SJSA1 (cell line): ENCODE measurements at regions not wholly inside any gene's neighbourhood (a gene's known extent, or its start where the extent isn't known, plus 50 kb on each side); places are given as distances from the start of the nearest gene placed in this dataset.

Experiments
- DNase-seq, 2 experiments: peaks; one replicate each; pipeline ENCODE4 v3.0.0-alpha.2; 2015 to 2020; ENCODE audit warnings: low spot score in 2 of 2, low read depth in 1 of 2
- H3K27ac ChIP-seq: fragments of 250-450 bp; sonication (Bioruptor Pico); 2 replicates; pipeline ENCODE4 v1.5.1; 2020; ENCODE audit warnings: mild to moderate bottlenecking, moderate library complexity
- H3K27me3 ChIP-seq: fragments of 250-450 bp; sonication (Bioruptor Pico); replicated peaks from 2 replicates; pipeline ENCODE4 v1.5.1; 2020; ENCODE audit warnings: mild to moderate bottlenecking, moderate library complexity
- H3K36me3 ChIP-seq: fragments of 250-450 bp; sonication (Bioruptor Pico); 2 replicates; pipeline ENCODE4 v1.5.1; 2020; ENCODE audit warnings: mild to moderate bottlenecking
- H3K4me1 ChIP-seq: fragments of 250-450 bp; sonication (Bioruptor Pico); replicated peaks from 2 replicates; pipeline ENCODE4 v1.6.1; 2021; ENCODE audit warnings: mild to moderate bottlenecking
- H3K4me3 ChIP-seq: fragments of 250-450 bp; sonication (Bioruptor Pico); 2 replicates; pipeline ENCODE4 v1.5.1; 2020; ENCODE audit warnings: mild to moderate bottlenecking
- H3K9me3 ChIP-seq: fragments of 250-450 bp; sonication (Bioruptor Pico); replicated peaks from 2 replicates; pipeline ENCODE4 v1.5.1; 2020; ENCODE audit warnings: mild to moderate bottlenecking

DNA sequence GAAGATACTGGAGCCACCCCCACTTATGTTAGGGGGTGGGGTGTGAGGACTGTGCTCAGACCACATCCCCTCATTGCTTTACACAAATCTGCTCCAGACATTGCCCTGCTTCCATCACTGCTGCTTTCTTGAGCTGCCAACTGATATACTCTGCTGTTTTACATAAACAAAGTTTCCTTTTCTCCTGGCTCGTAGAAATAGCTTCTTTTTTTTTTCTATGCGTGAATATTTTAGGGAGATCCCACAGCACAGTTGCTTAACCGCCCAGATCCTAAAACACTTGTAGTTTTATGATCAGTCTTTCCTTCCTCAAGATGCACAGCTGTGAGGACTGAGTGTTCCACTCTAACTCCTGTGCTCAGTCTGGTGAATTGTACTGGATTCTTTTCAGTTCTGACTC is 768.4 kb downstream of the PCDH18 start:
- H3K4me3 ChIP-seq, result no peak overlapping the region
- no peak for DNase-seq
- H3K9me3 ChIP-seq, result no peaks in the 10 kb centered on the region
- H3K27ac ChIP-seq, result no peak overlapping the region
- no peaks in the 10 kb centered on the region for H3K4me1 ChIP-seq
- H3K36me3 ChIP-seq, result no peaks in the 10 kb centered on the region
- H3K27me3 ChIP-seq, result no peaks in the 10 kb centered on the region; the same call in 1 of the 2 replicates

GRCh38 chr4:136755531-136755916 is 776.8 kb downstream of the PCDH18 start:
- Histone ChIP-seq H3K4me1 (no peaks in the 10 kb centered on the region), H3K36me3 (no peaks in the 10 kb centered on the region), H3K27ac (no peak overlapping the region), H3K4me3 (no peak overlapping the region), H3K27me3 (no peaks in the 10 kb centered on the region), H3K9me3 (no peaks in the 10 kb centered on the region)
- DNase-seq, result no peak

DNA sequence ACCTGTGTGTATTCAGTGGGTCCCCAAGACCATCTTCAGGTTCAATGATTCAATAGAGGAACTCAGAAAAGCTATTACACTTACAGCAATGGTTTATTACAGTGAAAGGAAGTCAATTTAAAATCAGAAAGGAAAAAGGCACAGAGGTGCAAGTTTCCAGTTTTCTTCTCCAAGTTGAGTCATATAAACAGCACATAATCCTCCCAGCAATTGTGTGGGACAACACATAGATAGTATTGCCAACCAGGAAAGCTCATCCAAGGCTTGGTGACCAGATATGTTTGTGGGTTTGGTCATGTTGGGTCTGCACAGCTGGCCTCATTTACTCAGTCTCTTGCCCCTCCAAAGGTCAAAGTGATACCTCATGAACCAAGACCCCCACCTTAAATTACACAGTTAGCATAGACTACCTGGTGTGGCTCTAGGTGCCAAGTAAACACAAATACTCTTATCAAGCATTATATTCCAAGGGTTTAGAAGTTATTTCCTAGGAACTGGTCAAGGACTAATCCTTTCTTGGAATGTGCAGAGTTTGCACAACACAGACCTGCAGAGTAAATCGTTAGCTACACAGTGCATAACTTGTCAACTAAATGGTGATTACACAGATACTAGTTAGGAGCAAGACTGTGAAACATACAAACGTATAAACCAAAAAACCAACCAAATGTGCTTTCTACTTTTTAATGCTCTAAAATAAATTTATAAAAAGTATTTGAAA is 777.3 kb downstream of the PCDH18 start:
- H3K27me3 ChIP-seq, result no peaks in the 10 kb centered on the region
- no peak overlapping the region for H3K27ac ChIP-seq
- no peaks in the 10 kb centered on the region for H3K4me1 ChIP-seq
- no peaks in the 10 kb centered on the region for H3K36me3 ChIP-seq
- no peaks in the 10 kb centered on the region for H3K9me3 ChIP-seq
- H3K4me3 ChIP-seq, result no peak overlapping the region
- no peak for DNase-seq

- Histone ChIP-seq H3K36me3 (no peaks in the 10 kb centered on the region), H3K27ac (no peak overlapping the region), H3K4me1 (no peaks in the 10 kb centered on the region), H3K4me3 (no peak overlapping the region), H3K9me3 (no peaks in the 10 kb centered on the region), H3K27me3 (no peaks in the 10 kb centered on the region)
- DNase-seq, result no peak
Observed at GRCh38 chr4:136751556-136751955, 780.7 kb downstream of the PCDH18 start.

GRCh38 chr4:136750897-136751296 is 781.4 kb downstream of the PCDH18 start:
- H3K27ac ChIP-seq, result no peak overlapping the region
- no peak overlapping the region for H3K4me3 ChIP-seq
- H3K4me1 ChIP-seq, result no peaks in the 10 kb centered on the region
- no peaks in the 10 kb centered on the region for H3K27me3 ChIP-seq
- DNase-seq, result no peak
- no peaks in the 10 kb centered on the region for H3K9me3 ChIP-seq
- H3K36me3 ChIP-seq, result no peaks in the 10 kb centered on the region

GRCh38 chr4:136749989-136750388 is 782.3 kb downstream of the PCDH18 start:
- DNase-seq, result no peak
- H3K4me1 ChIP-seq, result no peaks in the 10 kb centered on the region
- H3K36me3 ChIP-seq, result no peaks in the 10 kb centered on the region
- H3K9me3 ChIP-seq, result no peaks in the 10 kb centered on the region
- H3K27me3 ChIP-seq, result no peaks in the 10 kb centered on the region
- no peak overlapping the region for H3K4me3 ChIP-seq
- no peak overlapping the region for H3K27ac ChIP-seq

DNA sequence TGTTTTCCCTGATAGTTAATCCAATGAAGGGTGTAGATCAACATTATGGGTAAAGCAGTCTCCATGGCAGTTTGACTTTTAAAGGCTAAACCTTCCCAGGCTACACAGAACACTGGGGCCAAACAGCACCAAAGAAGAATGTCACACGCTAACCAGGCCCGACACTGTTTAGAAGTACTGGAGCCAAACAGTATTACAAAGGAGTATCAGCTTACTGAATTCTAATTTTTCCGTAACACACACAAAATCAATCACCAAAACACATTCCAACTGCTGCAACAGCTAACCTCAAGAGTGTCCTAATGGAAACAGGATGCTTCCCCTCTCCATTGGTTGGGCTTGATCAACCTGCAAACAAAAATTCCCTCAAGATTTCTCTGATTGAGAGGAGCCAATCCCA is 783.5 kb downstream of the PCDH18 start:
- Histone ChIP-seq H3K4me3 (no peak overlapping the region), H3K27me3 (no peaks in the 10 kb centered on the region), H3K27ac (no peak overlapping the region), H3K4me1 (no peaks in the 10 kb centered on the region), H3K9me3 (no peaks in the 10 kb centered on the region), H3K36me3 (no peaks in the 10 kb centered on the region)
- no peak for DNase-seq

GRCh38 chr4:136748165-136748564 is 784.1 kb downstream of the PCDH18 start:
- H3K27ac ChIP-seq, result no peak overlapping the region
- H3K36me3 ChIP-seq, result no peaks in the 10 kb centered on the region
- H3K27me3 ChIP-seq, result no peaks in the 10 kb centered on the region
- H3K9me3 ChIP-seq, result no peaks in the 10 kb centered on the region
- H3K4me3 ChIP-seq, result no peak overlapping the region
- no peak for DNase-seq
- no peaks in the 10 kb centered on the region for H3K4me1 ChIP-seq

DNA sequence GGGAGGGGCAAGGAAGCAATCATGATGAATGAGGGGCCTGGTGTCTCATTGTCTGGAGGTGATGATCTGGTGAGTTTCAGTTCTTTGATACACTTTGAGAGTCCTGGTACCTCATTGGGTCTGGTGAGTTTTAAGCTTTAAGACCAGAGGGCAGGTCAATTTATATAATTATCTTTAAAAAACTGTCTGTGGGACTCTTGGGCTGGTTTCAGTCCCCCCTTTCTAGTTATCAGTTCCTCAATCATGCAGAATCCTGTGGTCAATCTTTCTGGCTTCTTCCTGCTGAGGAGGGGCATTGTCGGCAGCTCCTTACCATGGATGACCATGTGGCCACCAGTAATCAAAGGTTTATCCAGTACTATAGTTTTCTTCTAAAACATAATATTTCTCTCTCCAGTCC is 789.1 kb downstream of the PCDH18 start:
- H3K4me3 ChIP-seq, result no peak overlapping the region
- no peak overlapping the region for H3K27ac ChIP-seq
- H3K27me3 ChIP-seq, result no peaks in the 10 kb centered on the region
- H3K9me3 ChIP-seq, result no peaks in the 10 kb centered on the region
- H3K36me3 ChIP-seq, result no peaks in the 10 kb centered on the region
- no peak for DNase-seq
- H3K4me1 ChIP-seq, result no peaks in the 10 kb centered on the region

DNA sequence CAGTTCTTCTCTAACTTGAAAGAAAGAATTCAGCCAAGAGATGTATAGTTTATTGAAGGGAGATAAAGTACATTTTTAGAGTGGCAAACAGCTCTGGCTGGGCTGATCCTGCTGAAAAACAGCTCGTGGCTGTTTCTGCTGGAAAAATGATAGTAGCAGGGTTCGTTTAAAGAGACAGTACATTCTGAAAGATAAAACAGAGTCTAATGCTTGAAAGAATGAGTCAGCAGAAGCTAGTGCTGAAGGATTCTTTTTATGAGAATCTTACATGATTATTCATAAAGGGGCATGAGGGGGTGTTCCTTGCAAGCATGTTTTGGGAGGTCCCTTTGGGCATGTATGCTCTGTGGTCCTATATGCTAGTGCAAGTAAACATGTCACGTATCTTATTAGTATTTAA is 790.0 kb downstream of the PCDH18 start:
- Histone ChIP-seq H3K9me3 (no peaks in the 10 kb centered on the region), H3K36me3 (no peaks in the 10 kb centered on the region), H3K27me3 (no peaks in the 10 kb centered on the region), H3K4me3 (no peak overlapping the region), H3K4me1 (no peaks in the 10 kb centered on the region), H3K27ac (no peak overlapping the region)
- no peak for DNase-seq

GRCh38 chr4:136741468-136741867 is 790.8 kb downstream of the PCDH18 start:
- Histone ChIP-seq H3K4me3 (no peak overlapping the region), H3K27ac (no peak overlapping the region), H3K4me1 (no peaks in the 10 kb centered on the region), H3K36me3 (no peaks in the 10 kb centered on the region), H3K9me3 (no peaks in the 10 kb centered on the region), H3K27me3 (no peaks in the 10 kb centered on the region)
- no peak for DNase-seq

- H3K4me1 ChIP-seq, result no peaks in the 10 kb centered on the region
- no peaks in the 10 kb centered on the region for H3K36me3 ChIP-seq
- H3K4me3 ChIP-seq, result no peak overlapping the region
- H3K27ac ChIP-seq, result no peak overlapping the region
- H3K9me3 ChIP-seq, result no peaks in the 10 kb centered on the region
- H3K27me3 ChIP-seq, result no peaks in the 10 kb centered on the region
- DNase-seq, result no peak
Observed at GRCh38 chr4:136740326-136740725, 792.0 kb downstream of the PCDH18 start.

GRCh38 chr4:136737066-136737465 is 795.2 kb downstream of the PCDH18 start:
- DNase-seq, result no peak
- Histone ChIP-seq H3K27me3 (no peaks in the 10 kb centered on the region), H3K4me1 (no peaks in the 10 kb centered on the region), H3K9me3 (no peaks in the 10 kb centered on the region), H3K4me3 (no peak overlapping the region), H3K36me3 (no peaks in the 10 kb centered on the region), H3K27ac (no peak overlapping the region)

DNA sequence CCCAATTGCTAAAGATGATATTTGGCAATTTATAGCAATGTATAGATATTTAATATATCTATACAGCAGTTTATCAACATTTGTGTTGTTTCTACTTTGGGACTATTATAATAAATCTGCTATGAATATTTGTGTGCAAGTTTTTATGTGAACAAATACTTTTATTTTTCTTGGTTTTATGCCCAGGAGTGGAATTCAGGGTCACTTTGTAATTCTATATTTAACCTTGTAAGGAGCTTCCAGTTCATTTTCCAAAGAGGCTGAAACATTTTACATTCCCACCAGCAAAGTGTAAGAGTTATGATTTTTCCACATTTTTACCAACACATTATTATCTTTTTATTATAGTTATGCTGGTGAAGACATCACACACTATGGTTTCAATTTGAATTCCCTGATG is 801.3 kb downstream of the PCDH18 start:
- Histone ChIP-seq H3K27me3 (no peaks in the 10 kb centered on the region), H3K27ac (no peak overlapping the region), H3K36me3 (no peaks in the 10 kb centered on the region), H3K4me1 (no peaks in the 10 kb centered on the region), H3K4me3 (no peak overlapping the region), H3K9me3 (no peaks in the 10 kb centered on the region)
- no peak for DNase-seq
